Astrocyte (in vitro differentiated cells and primary cell): ENCODE measurements at regions not wholly inside any gene's neighbourhood (a gene's known extent, or its start where the extent isn't known, plus 50 kb on each side); places are given as distances from the start of the nearest gene placed in this dataset.
A peak's percentile ranks its signal among the peaks of the same experiment; 100 is the strongest.

Experiments
- DNase-seq: peaks from one replicate; pipeline ENCODE4 v3.0.0-alpha.2; 2010; ENCODE audit warnings: low read depth
- FAIRE-seq: peaks from 2 replicates; lab custom pipeline; 2011; peaks lifted over from hg19 to GRCh38; lab: Jason Lieb, UNC
- H2AFZ ChIP-seq: 2 replicates; pipeline ENCODE4 v1.6.0; 2012; ENCODE audit warnings: low read depth, low read length, inconsistent platforms
- H3K27ac ChIP-seq: 2 replicates; pipeline ENCODE4 v1.5.1; 2011; ENCODE audit warnings: low read depth, low read length, inconsistent platforms
- H3K27me3 ChIP-seq: 2 replicates; pipeline ENCODE4 v1.6.0; 2011; ENCODE audit warnings: low read length, inconsistent platforms; ENCODE audit not compliant: insufficient read depth
- H3K36me3 ChIP-seq: 2 replicates; pipeline ENCODE4 v1.5.1; 2011; ENCODE audit warnings: low read length, inconsistent platforms; ENCODE audit not compliant: insufficient read depth
- H3K4me1 ChIP-seq: 2 replicates; pipeline ENCODE4 v1.5.1; 2011; ENCODE audit warnings: low read length, inconsistent platforms; ENCODE audit not compliant: insufficient read depth
- H3K4me2 ChIP-seq: 2 replicates; pipeline ENCODE4 v1.6.0; 2012; ENCODE audit warnings: low read length, inconsistent platforms
- H3K4me3 ChIP-seq: 2 replicates; pipeline ENCODE4 v1.5.1; 2011; ENCODE audit warnings: low read depth, mild to moderate bottlenecking, low read length, inconsistent platforms; ENCODE audit not compliant: insufficient read depth
- H3K79me2 ChIP-seq: 2 replicates; pipeline ENCODE4 v1.6.0; 2012; ENCODE audit warnings: mild to moderate bottlenecking, low read length, inconsistent platforms; ENCODE audit not compliant: insufficient read depth
- H3K9ac ChIP-seq: 2 replicates; pipeline ENCODE4 v1.6.0; 2012; ENCODE audit warnings: mild to moderate bottlenecking, low read length, inconsistent platforms
- H3K9me3 ChIP-seq: 2 replicates; pipeline ENCODE4 v1.5.1; 2012; ENCODE audit warnings: low read depth, mild to moderate bottlenecking, low read length, inconsistent platforms; ENCODE audit not compliant: insufficient read depth
- H4K20me1 ChIP-seq: 2 replicates; pipeline ENCODE4 v1.6.0; 2012; ENCODE audit warnings: low read length, inconsistent platforms; ENCODE audit not compliant: insufficient read depth
- H3K27ac Mint-ChIP-seq: one replicate; pipeline ENCODE4 v1.8.0; 2021; ENCODE audit warnings: mild to moderate bottlenecking, mixed read lengths; ENCODE audit not compliant: unreplicated experiment
- H3K27me3 Mint-ChIP-seq: one replicate; pipeline ENCODE4 v1.8.0; 2021; ENCODE audit warnings: low read depth, mixed read lengths; ENCODE audit not compliant: unreplicated experiment
- H3K36me3 Mint-ChIP-seq: one replicate; pipeline ENCODE4 v1.8.0; 2021; ENCODE audit warnings: low read depth, mixed read lengths; ENCODE audit not compliant: unreplicated experiment
- H3K4me1 Mint-ChIP-seq: one replicate; pipeline ENCODE4 v1.8.0; 2021; ENCODE audit warnings: low read depth, mixed read lengths; ENCODE audit not compliant: unreplicated experiment
- H3K4me3 Mint-ChIP-seq: one replicate; pipeline ENCODE4 v1.8.0; 2021; ENCODE audit warnings: mild to moderate bottlenecking, moderate library complexity, mixed read lengths; ENCODE audit not compliant: unreplicated experiment
- H3K9me3 Mint-ChIP-seq: one replicate; pipeline ENCODE4 v1.8.0; 2021; ENCODE audit warnings: mild to moderate bottlenecking, mixed read lengths; ENCODE audit not compliant: unreplicated experiment
- CTCF ChIP-seq: IDR thresholded peaks from 2 replicates; pipeline ENCODE4 v1.5.1; 2011; ENCODE audit warnings: low read depth, mild to moderate bottlenecking, inconsistent platforms, low read length, moderate library complexity; ENCODE audit not compliant: insufficient read depth
- EZH2 ChIP-seq: IDR thresholded peaks from 2 replicates; pipeline ENCODE4 v1.6.1; 2012; ENCODE audit warnings: mild to moderate bottlenecking, low read length, inconsistent platforms; ENCODE audit not compliant: insufficient read depth

- Mint-ChIP-seq H3K27ac (no peak overlapping the region), H3K4me1 (peaks cover 4% of the 10 kb centered on the region), H3K4me3 (no peak overlapping the region), H3K36me3 (no peaks in the 10 kb centered on the region), H3K9me3 (no peaks in the 10 kb centered on the region), H3K27me3 (no peaks in the 10 kb centered on the region)
- no peak overlapping the region for H2AFZ ChIP-seq
- no peaks in the 10 kb centered on the region for H3K36me3 ChIP-seq
- no peaks in the 10 kb centered on the region for H3K4me1 ChIP-seq
- no peak for FAIRE-seq
- no peak for TF ChIP-seq EZH2
- no peak for TF ChIP-seq CTCF
- H3K4me2 ChIP-seq, result no peak overlapping the region
- peak; percentile 54 for DNase-seq
- H4K20me1 ChIP-seq, result no peaks in the 10 kb centered on the region
- H3K4me3 ChIP-seq, result no peak overlapping the region
- H3K9ac ChIP-seq, result no peak overlapping the region
- no peak overlapping the region for H3K27ac ChIP-seq
- H3K9me3 ChIP-seq, result no peaks in the 10 kb centered on the region
- H3K79me2 ChIP-seq, result no peaks in the 10 kb centered on the region
- H3K27me3 ChIP-seq, result no peaks in the 10 kb centered on the region
Observed at GRCh38 chr7:45446195-45446944, 127.8 kb upstream of the ADCY1 start.

GRCh38 chr7:45447296-45447695 lies 126.9 kb upstream of the ADCY1 start:
- no peaks in the 10 kb centered on the region for H3K4me1 ChIP-seq
- Mint-ChIP-seq H3K4me3 (no peak overlapping the region), H3K27me3 (no peaks in the 10 kb centered on the region), H3K36me3 (no peaks in the 10 kb centered on the region), H3K4me1 (peaks cover 8% of the 10 kb centered on the region), H3K27ac (no peak overlapping the region), H3K9me3 (no peaks in the 10 kb centered on the region)
- no peaks in the 10 kb centered on the region for H3K36me3 ChIP-seq
- no peak overlapping the region for H3K4me3 ChIP-seq
- TF ChIP-seq EZH2 (no peak), CTCF (no peak)
- no peaks in the 10 kb centered on the region for H3K79me2 ChIP-seq
- no peaks in the 10 kb centered on the region for H3K27me3 ChIP-seq
- H4K20me1 ChIP-seq, result no peaks in the 10 kb centered on the region
- no peak overlapping the region for H3K4me2 ChIP-seq
- no peaks in the 10 kb centered on the region for H3K9me3 ChIP-seq
- DNase-seq, result no peak
- no peak overlapping the region for H3K27ac ChIP-seq
- no peak overlapping the region for H3K9ac ChIP-seq
- H2AFZ ChIP-seq, result no peak overlapping the region
- peak; percentile 55 for FAIRE-seq

GRCh38 chr7:45450571-45451204 lies 123.5 kb upstream of the ADCY1 start:
- no peaks in the 10 kb centered on the region for H3K36me3 ChIP-seq
- no peaks in the 10 kb centered on the region for H4K20me1 ChIP-seq
- TF ChIP-seq EZH2 (no peak), CTCF (no peak)
- no peaks in the 10 kb centered on the region for H3K27me3 ChIP-seq
- H3K4me3 Mint-ChIP-seq, result no peak overlapping the region
- no peak overlapping the region for H3K4me2 ChIP-seq
- H3K9me3 Mint-ChIP-seq, result no peaks in the 10 kb centered on the region
- no peak overlapping the region for H3K4me3 ChIP-seq
- no peak overlapping the region for H3K9ac ChIP-seq
- H3K9me3 ChIP-seq, result no peaks in the 10 kb centered on the region
- H3K27ac ChIP-seq, result no peak overlapping the region
- no peaks in the 10 kb centered on the region for H3K36me3 Mint-ChIP-seq
- H2AFZ ChIP-seq, result no peak overlapping the region
- no peaks in the 10 kb centered on the region for H3K79me2 ChIP-seq
- H3K4me1 ChIP-seq, result no peaks in the 10 kb centered on the region
- peaks cover 8% of the 10 kb centered on the region for H3K4me1 Mint-ChIP-seq
- FAIRE-seq (no peak), DNase-seq (no peak)
- peaks cover 3% of the 10 kb centered on the region for H3K27me3 Mint-ChIP-seq
- H3K27ac Mint-ChIP-seq, result no peak overlapping the region
